DOHH2 (cell line): ENCODE measurements at regions not wholly inside any gene's neighbourhood (a gene's known extent, or its start where the extent isn't known, plus 50 kb on each side); places are given as distances from the start of the nearest gene placed in this dataset.

Source experiments
- H3F3A ChIP-seq: fragments of 200-600 bp; sonication (generic), shearing (Covaris generic); 2 replicates; pipeline ENCODE4 v1.6.0; 2016; ENCODE audit warnings: antibody characterized with exemption, mild to moderate bottlenecking; ENCODE audit not compliant: control insufficient read depth, insufficient read depth
- H3K27ac ChIP-seq: fragments of 200-600 bp; sonication (generic); 2 replicates; pipeline ENCODE4 v1.5.1; 2014; ENCODE audit warnings: low read depth, mild to moderate bottlenecking, low read length, moderate library complexity
- H3K27me3 ChIP-seq: fragments of 200-600 bp; sonication (generic); 2 replicates; pipeline ENCODE4 v1.6.1; 2014; ENCODE audit warnings: mild to moderate bottlenecking, low read length, mixed read lengths; ENCODE audit not compliant: control insufficient read depth
- H3K36me3 ChIP-seq: fragments of 200-600 bp; sonication (generic); 2 replicates; pipeline ENCODE4 v1.6.1; 2014; ENCODE audit warnings: mild to moderate bottlenecking, low read length, moderate library complexity, mixed read lengths; ENCODE audit not compliant: control insufficient read depth
- H3K4me1 ChIP-seq: fragments of 200-600 bp; sonication (generic); 2 replicates; pipeline ENCODE4 v1.6.1; 2014; ENCODE audit warnings: mild to moderate bottlenecking, low read length, mixed read lengths; ENCODE audit not compliant: control insufficient read depth
- H3K4me2 ChIP-seq: fragments of 200-600 bp; sonication (generic); 2 replicates; pipeline ENCODE4 v1.6.0; 2014; ENCODE audit warnings: mild to moderate bottlenecking, low read length, moderate library complexity
- H3K4me3 ChIP-seq: fragments of 200-600 bp; sonication (generic); 2 replicates; pipeline ENCODE4 v1.5.1; 2014; ENCODE audit warnings: mild to moderate bottlenecking, low read length, mixed read lengths
- H3K79me2 ChIP-seq: fragments of 200-600 bp; sonication (generic); 2 replicates; pipeline ENCODE4 v1.6.1; 2014; ENCODE audit warnings: mild to moderate bottlenecking, low read length, mixed read lengths; ENCODE audit not compliant: control insufficient read depth
- H3K9me2 ChIP-seq: fragments of 200-600 bp; sonication (generic); replicated peaks from 2 replicates; pipeline ENCODE4 v1.6.1; 2014; ENCODE audit warnings: mild to moderate bottlenecking, low read length, mixed read lengths; ENCODE audit not compliant: control insufficient read depth
- H3K9me3 ChIP-seq: fragments of 200-600 bp; sonication (generic); 2 replicates; pipeline ENCODE4 v1.6.1; 2014; ENCODE audit warnings: antibody characterized with exemption, low read length, mixed read lengths; ENCODE audit not compliant: control insufficient read depth, insufficient read depth
- H4K20me1 ChIP-seq: fragments of 200-600 bp; sonication (generic); 2 replicates; pipeline ENCODE4 v1.6.0; 2014; ENCODE audit warnings: low read depth, mild to moderate bottlenecking, antibody characterized with exemption, low read length, moderate library complexity; ENCODE audit not compliant: control insufficient read depth, insufficient read depth
- EZH2phosphoT487 ChIP-seq: fragments of 200-600 bp; sonication (generic); IDR thresholded peaks from 2 replicates; pipeline ENCODE4 v1.6.1; 2017; ENCODE audit warnings: borderline replicate concordance, mild to moderate bottlenecking, antibody characterized with exemption, low read length, moderate library complexity, mixed read lengths
- TF ChIP-seq, protein P1 (sequence below): fragments of 200-600 bp; sonication (generic); IDR thresholded peaks from one replicate; pipeline ENCODE4 v1.5.1; 2014; ENCODE audit warnings: antibody characterized with exemption, mild to moderate bottlenecking, low read depth, low read length; ENCODE audit not compliant: poor library complexity, severe bottlenecking

DNA sequence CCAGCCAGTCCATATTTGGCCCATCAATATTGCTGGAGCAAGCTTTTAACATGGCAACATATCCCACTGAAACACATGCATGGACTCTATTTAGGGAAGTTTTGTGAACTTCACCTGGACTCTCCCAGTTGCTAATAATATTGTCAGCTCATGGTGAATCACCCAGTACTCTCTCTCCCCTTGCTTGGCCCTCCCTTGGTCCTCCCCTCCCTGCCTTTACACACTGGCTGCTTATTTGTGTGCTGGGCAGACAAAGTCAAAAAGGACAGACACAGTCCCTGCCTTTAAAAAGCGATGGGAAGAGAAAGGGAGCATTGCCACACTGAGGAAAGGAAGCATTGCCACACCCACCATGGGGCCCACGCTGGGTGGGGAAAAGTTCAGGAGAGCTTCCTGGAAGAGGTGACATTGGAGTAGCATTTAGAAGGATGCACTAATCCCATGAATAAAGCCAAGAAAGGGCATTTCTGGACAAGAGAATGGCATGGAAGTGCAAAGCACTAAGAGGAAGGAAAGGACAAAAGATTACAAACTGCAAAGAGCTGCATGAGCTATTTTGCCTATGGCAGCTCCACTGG lies 143.4 kb upstream of the EXOC2 start:
- TF ChIP-seq EZH2phosphoT487 = no peak
- Histone ChIP-seq H3K9me3 (no peaks in the 10 kb centered on the region; the same call in 1 of the 2 replicates), H3K9me2 (no peaks in the 10 kb centered on the region), H3K27me3 (no peaks in the 10 kb centered on the region), H3K36me3 (no peaks in the 10 kb centered on the region), H3F3A (no peaks in the 10 kb centered on the region), H4K20me1 (no peaks in the 10 kb centered on the region), H3K4me3 (no peak overlapping the region), H3K4me1 (no peaks in the 10 kb centered on the region), H3K79me2 (no peaks in the 10 kb centered on the region), H3K4me2 (no peak overlapping the region), H3K27ac (no peak overlapping the region)

DNA sequence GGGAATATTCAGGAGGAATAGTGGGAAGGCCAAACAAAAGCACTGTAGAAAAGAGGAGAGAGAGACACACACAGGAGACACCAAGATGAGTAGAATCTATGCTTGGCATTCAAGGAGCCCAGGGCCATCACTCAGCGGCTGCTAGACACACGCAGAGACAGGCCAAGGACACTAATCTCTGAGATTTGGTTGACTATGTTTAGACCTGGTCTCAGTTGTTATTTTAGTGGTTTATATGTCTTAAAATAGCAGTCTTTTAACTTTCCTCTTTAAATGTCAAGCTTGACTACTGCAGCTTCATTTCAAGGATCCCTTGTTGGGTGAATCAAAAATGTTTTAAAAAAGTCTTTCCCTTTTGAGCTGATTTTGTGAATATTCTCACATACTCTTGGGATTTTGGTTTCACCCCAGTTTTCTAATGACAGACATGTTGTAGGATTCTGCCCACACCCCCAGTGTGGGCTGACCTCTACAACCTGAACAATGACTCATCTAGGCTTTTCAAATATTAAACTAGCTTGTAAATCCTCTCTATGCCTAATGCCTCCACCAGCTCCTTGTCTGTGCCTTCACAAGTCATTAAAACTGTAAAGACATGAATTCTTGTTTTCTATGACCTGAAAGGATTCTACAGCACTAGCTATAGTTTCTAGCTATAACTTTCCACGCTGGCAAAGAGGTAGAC lies 142.7 kb upstream of the EXOC2 start:
- H3K27me3 ChIP-seq = no peaks in the 10 kb centered on the region
- H3K9me3 ChIP-seq = no peaks in the 10 kb centered on the region; the same call in 1 of the 2 replicates
- H3F3A ChIP-seq = no peaks in the 10 kb centered on the region
- no peaks in the 10 kb centered on the region for H3K79me2 ChIP-seq
- no peaks in the 10 kb centered on the region for H3K36me3 ChIP-seq
- no peak overlapping the region for H3K27ac ChIP-seq
- no peak for TF ChIP-seq EZH2phosphoT487
- TF ChIP-seq, protein P1, sequence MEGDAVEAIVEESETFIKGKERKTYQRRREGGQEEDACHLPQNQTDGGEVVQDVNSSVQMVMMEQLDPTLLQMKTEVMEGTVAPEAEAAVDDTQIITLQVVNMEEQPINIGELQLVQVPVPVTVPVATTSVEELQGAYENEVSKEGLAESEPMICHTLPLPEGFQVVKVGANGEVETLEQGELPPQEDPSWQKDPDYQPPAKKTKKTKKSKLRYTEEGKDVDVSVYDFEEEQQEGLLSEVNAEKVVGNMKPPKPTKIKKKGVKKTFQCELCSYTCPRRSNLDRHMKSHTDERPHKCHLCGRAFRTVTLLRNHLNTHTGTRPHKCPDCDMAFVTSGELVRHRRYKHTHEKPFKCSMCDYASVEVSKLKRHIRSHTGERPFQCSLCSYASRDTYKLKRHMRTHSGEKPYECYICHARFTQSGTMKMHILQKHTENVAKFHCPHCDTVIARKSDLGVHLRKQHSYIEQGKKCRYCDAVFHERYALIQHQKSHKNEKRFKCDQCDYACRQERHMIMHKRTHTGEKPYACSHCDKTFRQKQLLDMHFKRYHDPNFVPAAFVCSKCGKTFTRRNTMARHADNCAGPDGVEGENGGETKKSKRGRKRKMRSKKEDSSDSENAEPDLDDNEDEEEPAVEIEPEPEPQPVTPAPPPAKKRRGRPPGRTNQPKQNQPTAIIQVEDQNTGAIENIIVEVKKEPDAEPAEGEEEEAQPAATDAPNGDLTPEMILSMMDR = no peak
- no peak overlapping the region for H3K4me2 ChIP-seq
- no peak overlapping the region for H3K4me3 ChIP-seq
- H4K20me1 ChIP-seq = no peaks in the 10 kb centered on the region
- no peaks in the 10 kb centered on the region for H3K4me1 ChIP-seq
- H3K9me2 ChIP-seq = no peaks in the 10 kb centered on the region

DNA sequence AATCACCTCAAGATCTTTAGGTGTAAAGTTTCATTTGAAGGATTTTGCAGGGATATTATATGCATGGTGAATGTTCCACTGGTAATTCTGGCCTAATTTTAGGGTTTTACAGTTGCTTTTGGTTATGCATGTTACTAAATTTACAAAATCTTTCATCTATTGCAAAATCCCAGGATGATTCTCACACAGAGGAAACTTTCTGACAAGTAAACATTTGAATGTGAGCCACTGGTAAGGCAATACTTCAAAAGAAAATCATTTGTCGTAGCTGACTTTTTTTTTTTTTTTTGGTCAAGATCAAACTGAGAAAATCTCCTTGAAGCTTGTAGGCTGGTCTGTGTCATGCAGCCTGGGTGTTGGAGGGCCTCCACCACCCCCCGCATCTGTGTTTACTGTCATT lies 141.9 kb upstream of the EXOC2 start:
- no peak overlapping the region for H3K4me3 ChIP-seq

More for the DNA sequence above, 141.9 kb upstream of the EXOC2 start:
- Histone ChIP-seq H3K79me2 (no peaks in the 10 kb centered on the region), H3K27ac (no peak overlapping the region), H3K36me3 (no peaks in the 10 kb centered on the region), H3K9me2 (no peaks in the 10 kb centered on the region), H3K27me3 (no peaks in the 10 kb centered on the region), H3K9me3 (no peaks in the 10 kb centered on the region; the same call in 1 of the 2 replicates), H3F3A (no peaks in the 10 kb centered on the region), H3K4me2 (no peak overlapping the region), H4K20me1 (no peaks in the 10 kb centered on the region), H3K4me1 (no peaks in the 10 kb centered on the region)
- TF ChIP-seq, protein P1 = no peak
- no peak for TF ChIP-seq EZH2phosphoT487
